Cardiac muscle cell (in vitro differentiated cells and primary cell): ENCODE measurements at regions not wholly inside any gene's neighbourhood (a gene's known extent, or its start where the extent isn't known, plus 50 kb on each side); places are given as distances from the start of the nearest gene placed in this dataset.
A peak's percentile ranks its signal among the peaks of the same experiment; 100 is the strongest.

Source experiments
- DNase-seq, 2 donors: peaks; one replicate each; pipeline versions ENCODE4 v3.0.0 to v3.0.0-alpha.2; 2010 to 2017; ENCODE audit warnings: low read depth in 1 of 2, low spot score in 1 of 2
- H3K27ac ChIP-seq: fragments of 200-600 bp; sonication (generic); 2 replicates; pipeline ENCODE4 v1.5.1; 2016
- H3K27me3 ChIP-seq: fragments of 200-600 bp; sonication (generic); 2 replicates; pipeline ENCODE4 v1.6.0; 2016; ENCODE audit warnings: control low read depth
- H3K36me3 ChIP-seq: fragments of 200-600 bp; sonication (generic); 2 replicates; pipeline ENCODE4 v1.5.1; 2016; ENCODE audit warnings: control low read depth
- H3K4me1 ChIP-seq: fragments of 200-600 bp; sonication (generic); 2 replicates; pipeline ENCODE4 v1.8.1; 2017; ENCODE audit warnings: low read depth, mild to moderate bottlenecking, mixed run types
- H3K4me3 ChIP-seq: fragments of 200-600 bp; sonication (generic); 2 replicates; pipeline ENCODE4 v1.5.1; 2016; ENCODE audit warnings: mild to moderate bottlenecking
- H3K9me3 ChIP-seq: fragments of 200-600 bp; sonication (generic); 2 replicates; pipeline ENCODE4 v1.5.1; 2017; ENCODE audit warnings: low read depth, mild to moderate bottlenecking, control low read depth
- TF ChIP-seq, protein P1 (sequence below): IDR thresholded peaks from 2 replicates; pipeline ENCODE4 v1.5.1; 2012; ENCODE audit warnings: low read depth, mild to moderate bottlenecking, low read length

DNA sequence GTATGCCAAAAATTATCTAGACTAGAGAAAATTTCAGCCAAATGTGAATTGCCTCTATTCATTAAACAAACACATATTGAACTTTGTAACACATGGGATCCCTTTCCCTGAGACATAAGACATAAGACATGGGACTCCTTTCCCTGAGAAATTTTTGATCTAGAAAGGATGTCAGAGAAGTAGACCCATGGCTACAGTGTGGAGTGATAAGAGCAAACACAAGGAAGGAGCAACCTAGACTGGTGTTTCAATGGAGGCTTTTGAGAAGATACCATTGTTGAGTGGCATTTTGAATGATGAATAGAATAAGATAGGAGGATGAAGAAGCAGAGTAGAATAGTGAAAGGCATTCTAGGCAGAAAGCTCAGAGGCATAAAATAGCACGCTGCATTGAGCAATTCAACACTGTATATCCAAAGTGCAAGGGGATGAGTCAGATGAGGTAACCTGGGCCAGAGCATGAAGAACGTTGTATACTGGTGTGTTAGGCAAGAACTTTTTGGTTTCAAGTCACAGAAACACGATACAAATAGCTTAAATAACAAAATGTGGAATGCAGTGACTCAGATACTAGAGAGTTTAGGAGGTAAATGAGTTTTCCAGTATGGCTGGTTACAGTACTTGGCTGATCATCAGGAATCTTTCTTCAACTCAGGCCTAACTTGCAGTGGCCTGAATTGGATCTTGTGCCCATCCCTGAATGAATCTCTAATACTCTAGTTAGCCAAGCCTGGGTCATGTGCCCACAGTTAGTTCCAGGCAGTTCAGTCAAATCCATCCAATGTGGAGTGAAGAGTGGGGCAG, 129.8 kb upstream of the TANK start:
- no peak overlapping the region for H3K4me3 ChIP-seq
- H3K27me3 ChIP-seq: no peaks in the 10 kb centered on the region
- no peaks in the 10 kb centered on the region for H3K4me1 ChIP-seq
- TF ChIP-seq, protein P1, sequence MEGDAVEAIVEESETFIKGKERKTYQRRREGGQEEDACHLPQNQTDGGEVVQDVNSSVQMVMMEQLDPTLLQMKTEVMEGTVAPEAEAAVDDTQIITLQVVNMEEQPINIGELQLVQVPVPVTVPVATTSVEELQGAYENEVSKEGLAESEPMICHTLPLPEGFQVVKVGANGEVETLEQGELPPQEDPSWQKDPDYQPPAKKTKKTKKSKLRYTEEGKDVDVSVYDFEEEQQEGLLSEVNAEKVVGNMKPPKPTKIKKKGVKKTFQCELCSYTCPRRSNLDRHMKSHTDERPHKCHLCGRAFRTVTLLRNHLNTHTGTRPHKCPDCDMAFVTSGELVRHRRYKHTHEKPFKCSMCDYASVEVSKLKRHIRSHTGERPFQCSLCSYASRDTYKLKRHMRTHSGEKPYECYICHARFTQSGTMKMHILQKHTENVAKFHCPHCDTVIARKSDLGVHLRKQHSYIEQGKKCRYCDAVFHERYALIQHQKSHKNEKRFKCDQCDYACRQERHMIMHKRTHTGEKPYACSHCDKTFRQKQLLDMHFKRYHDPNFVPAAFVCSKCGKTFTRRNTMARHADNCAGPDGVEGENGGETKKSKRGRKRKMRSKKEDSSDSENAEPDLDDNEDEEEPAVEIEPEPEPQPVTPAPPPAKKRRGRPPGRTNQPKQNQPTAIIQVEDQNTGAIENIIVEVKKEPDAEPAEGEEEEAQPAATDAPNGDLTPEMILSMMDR: no peak
- DNase-seq: peak in 1 of 2 donors; percentile 98
- no peaks in the 10 kb centered on the region for H3K36me3 ChIP-seq
- no peaks in the 10 kb centered on the region for H3K9me3 ChIP-seq
- no peak overlapping the region for H3K27ac ChIP-seq

DNA sequence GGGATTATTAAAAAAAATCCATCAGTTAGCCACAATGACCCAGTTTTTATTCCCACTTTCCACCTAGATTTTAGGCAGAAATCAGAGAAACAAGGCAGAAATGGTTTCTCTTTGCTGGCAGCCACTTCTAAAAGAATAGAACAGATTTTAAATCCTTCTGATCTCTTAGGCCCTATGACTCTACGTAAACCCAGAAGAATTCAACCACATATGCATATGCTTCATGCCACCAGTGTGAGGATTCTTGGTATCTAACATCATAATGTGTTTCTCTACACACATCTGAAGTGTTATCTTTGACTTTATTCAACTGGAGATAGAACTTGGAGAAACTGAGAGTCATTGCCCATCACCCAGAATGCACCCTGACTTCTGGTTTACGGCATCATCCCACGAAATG, 128.7 kb upstream of the TANK start:
- no peak for DNase-seq
- H3K27me3 ChIP-seq: no peaks in the 10 kb centered on the region
- no peaks in the 10 kb centered on the region for H3K4me1 ChIP-seq
- no peaks in the 10 kb centered on the region for H3K36me3 ChIP-seq
- TF ChIP-seq, protein P1: no peak
- no peak overlapping the region for H3K27ac ChIP-seq
- H3K9me3 ChIP-seq: no peaks in the 10 kb centered on the region
- no peak overlapping the region for H3K4me3 ChIP-seq

DNA sequence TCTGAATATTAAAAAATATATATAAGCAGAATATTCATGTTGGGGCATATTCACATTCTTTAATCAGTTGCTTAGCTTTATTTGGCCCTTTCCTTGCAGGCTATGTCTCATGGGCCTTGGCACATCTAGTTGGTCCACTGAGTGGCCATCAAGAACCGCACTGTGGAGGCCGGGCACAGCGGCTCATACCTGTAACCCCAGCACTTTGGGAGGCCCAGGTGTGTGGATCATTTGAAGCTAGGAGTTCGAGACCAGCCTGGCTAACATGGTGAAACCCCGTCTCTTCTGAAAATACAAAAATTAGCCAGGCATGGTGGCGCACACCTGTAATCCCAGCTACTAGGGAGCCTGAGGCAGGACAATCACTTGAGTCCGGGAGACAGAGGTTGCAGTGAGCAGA, 127.6 kb upstream of the TANK start:
- no peaks in the 10 kb centered on the region for H3K36me3 ChIP-seq
- TF ChIP-seq, protein P1: no peak
- H3K27me3 ChIP-seq: no peaks in the 10 kb centered on the region
- no peak overlapping the region for H3K4me3 ChIP-seq
- H3K9me3 ChIP-seq: no peaks in the 10 kb centered on the region
- no peak overlapping the region for H3K27ac ChIP-seq
- H3K4me1 ChIP-seq: no peaks in the 10 kb centered on the region
- DNase-seq: no peak

DNA sequence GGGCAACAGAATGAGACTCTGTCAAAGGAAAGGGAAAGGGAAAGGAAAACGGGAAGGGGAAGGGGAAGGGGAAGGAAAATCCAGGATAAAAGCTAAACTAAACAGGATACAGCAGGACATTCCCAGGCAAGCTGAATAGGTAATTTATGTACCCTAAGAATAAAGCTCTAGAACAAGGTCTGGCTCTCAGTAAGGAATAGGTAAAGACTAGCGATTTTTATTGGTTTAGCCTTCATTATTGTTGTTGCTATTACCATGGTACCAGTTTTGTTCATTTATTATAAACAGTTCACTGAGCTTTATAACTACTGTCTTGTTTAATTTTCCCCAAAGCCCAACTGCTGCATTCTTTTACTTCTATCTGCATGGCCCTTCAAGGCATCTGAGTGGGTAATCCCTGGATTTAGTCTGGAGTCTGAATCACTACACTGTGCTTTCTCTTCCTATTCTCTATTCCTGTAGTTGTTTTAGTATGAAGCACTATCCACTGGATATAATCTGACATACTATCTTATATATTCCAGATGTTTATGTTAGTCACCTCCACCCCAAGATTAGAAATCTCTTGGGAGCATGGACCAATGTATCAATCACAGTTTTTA, 127.1 kb upstream of the TANK start:
- no peak overlapping the region for H3K27ac ChIP-seq
- no peak for DNase-seq
- TF ChIP-seq, protein P1: no peak

DNA sequence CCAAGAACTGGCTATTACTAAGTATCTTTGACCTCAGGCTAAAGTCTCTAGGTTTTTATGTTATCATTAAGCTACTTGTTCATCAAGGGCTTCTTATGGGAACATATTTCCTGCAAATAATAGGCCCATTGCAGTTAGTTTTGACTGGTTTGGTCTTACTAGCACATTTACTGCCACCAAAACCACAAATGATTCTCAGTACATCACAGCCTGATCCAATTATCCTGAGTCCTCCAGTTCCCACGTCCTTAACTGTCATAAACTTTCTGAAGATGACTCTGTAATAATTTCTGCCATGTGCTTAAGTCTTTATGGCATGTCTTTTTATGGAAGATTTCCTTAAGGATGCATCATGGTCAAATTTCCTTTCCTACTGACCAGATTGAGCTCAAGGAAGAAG, 123.3 kb upstream of the TANK start:
- Histone ChIP-seq H3K9me3 (no peaks in the 10 kb centered on the region), H3K27ac (no peak overlapping the region), H3K36me3 (no peaks in the 10 kb centered on the region), H3K27me3 (no peaks in the 10 kb centered on the region), H3K4me1 (no peaks in the 10 kb centered on the region), H3K4me3 (no peak overlapping the region)
- no peak for DNase-seq
- TF ChIP-seq, protein P1: no peak

More for the DNA sequence above, 127.1 kb upstream of the TANK start:
- H3K4me1 ChIP-seq: no peaks in the 10 kb centered on the region
- no peaks in the 10 kb centered on the region for H3K9me3 ChIP-seq
- H3K36me3 ChIP-seq: no peaks in the 10 kb centered on the region
- H3K4me3 ChIP-seq: no peak overlapping the region
- no peaks in the 10 kb centered on the region for H3K27me3 ChIP-seq
